T47D (cell line): ENCODE measurements at regions not wholly inside any gene's neighbourhood (a gene's known extent, or its start where the extent isn't known, plus 50 kb on each side); places are given as distances from the start of the nearest gene placed in this dataset.

Experiments used
- DNase-seq, 2 experiments: peaks; one replicate each; pipeline versions ENCODE4 v3.0.0 to v3.0.0-alpha.2; 2011 to 2012; ENCODE audit warnings: low read depth in 1 of 2, low spot score in 1 of 2
- JUND ChIP-seq: IDR thresholded peaks from 2 replicates; pipeline ENCODE4 v1.6.1; 2012; ENCODE audit warnings: low read depth
- in situ Hi-C: cut with HindIII; loops from 2 replicates; pipeline ENCODE4 v1.10.0; 2016; ENCODE audit warnings: low sequenced_read_pairs, low pct_unique_long_range_greater_than_20kb

- no peak for TF ChIP-seq JUND
- in situ Hi-C loops: no loop called here
- no peak for DNase-seq
Observed at GRCh38 chr4:74625981-74626380, 168.3 kb downstream of the BTC start.

- DNase-seq: no peak
- in situ Hi-C loops: no loop called here
- no peak for TF ChIP-seq JUND
Observed at GRCh38 chr4:74627093-74627492, 167.2 kb downstream of the BTC start.

GRCh38 chr4:74627504-74627903 lies 166.8 kb downstream of the BTC start:
- in situ Hi-C loops: no loop called here
- DNase-seq: no peak
- no peak for TF ChIP-seq JUND

GRCh38 chr4:74628852-74629620 lies 165.3 kb downstream of the BTC start:
- no peak for TF ChIP-seq JUND
- in situ Hi-C loops: no loop called here
- DNase-seq: no peak

- DNase-seq: no peak
- no peak for TF ChIP-seq JUND
- in situ Hi-C loops: no loop called here
Observed at GRCh38 chr4:74630551-74630950, 163.8 kb downstream of the BTC start.

- no peak for TF ChIP-seq JUND
- in situ Hi-C loops: no loop called here
Observed at GRCh38 chr4:74631338-74631737, 163.0 kb downstream of the BTC start.

GRCh38 chr4:74631988-74632387 lies 162.3 kb downstream of the BTC start:
- TF ChIP-seq JUND: no peak
- in situ Hi-C loops: no loop called here
- DNase-seq: no peak

More at GRCh38 chr4:74631338-74631737, 163.0 kb downstream of the BTC start:
- no peak for DNase-seq

GRCh38 chr4:74632634-74633033 lies 161.7 kb downstream of the BTC start:
- in situ Hi-C loops: no loop called here
- TF ChIP-seq JUND: no peak
- no peak for DNase-seq

- no peak for DNase-seq
- in situ Hi-C loops: no loop called here
Observed at GRCh38 chr4:74635074-74635473, 159.2 kb downstream of the BTC start.

GRCh38 chr4:74635490-74636123 lies 158.7 kb downstream of the BTC start:
- no peak for TF ChIP-seq JUND
- no peak for DNase-seq
- in situ Hi-C loops: no loop called here

More at GRCh38 chr4:74635074-74635473, 159.2 kb downstream of the BTC start:
- no peak for TF ChIP-seq JUND

- TF ChIP-seq JUND: no peak
- no peak for DNase-seq
- in situ Hi-C loops: no loop called here
Observed at GRCh38 chr4:74638001-74638400, 156.3 kb downstream of the BTC start.

GRCh38 chr4:74638689-74639088 lies 155.6 kb downstream of the BTC start:
- TF ChIP-seq JUND: no peak
- in situ Hi-C loops: no loop called here
- DNase-seq: no peak

- TF ChIP-seq JUND: no peak
- DNase-seq: no peak
- in situ Hi-C loops: no loop called here
Observed at GRCh38 chr4:74640111-74640903, 154.0 kb downstream of the BTC start.
